GM12878 (cell line): ENCODE measurements at regions not wholly inside any gene's neighbourhood (a gene's known extent, or its start where the extent isn't known, plus 50 kb on each side); places are given as distances from the start of the nearest gene placed in this dataset.

Experiments used
- ATAC-seq: fragments of 200-7000 bp; cut with Tn5 transposase; 3 replicates; pipeline ENCODE4 v1.9.1; 2020; ENCODE audit warnings: mild to moderate bottlenecking, moderate library complexity
- BruUV-seq: library from RNA; stranded (reverse); fragments of 400-500 nt; replicated peaks from 2 replicates; lab custom pipeline; 2021; lab: Mats Ljungman, UMichigan
- CTCF ChIA-PET: fragments of 300-600 bp; sonication (Branson Sonifier 250); formaldehyde crosslinking; extraction: SDS; loops from one replicate; lab custom pipeline; 2021; ENCODE audit warnings: inconsistent platforms; lab: Yijun Ruan, JAX
- POLR2A ChIA-PET: fragments of 350-600 bp; formaldehyde crosslinking; extraction: SDS; loops from one replicate; lab custom pipeline; 2021; ENCODE audit warnings: inconsistent platforms; lab: Charles Lee
- RAD21 ChIA-PET: fragments of 300-600 bp; sonication (Branson Sonifier 250); formaldehyde crosslinking; loops from one replicate; lab custom pipeline; 2023; ENCODE audit warnings: antibody characterized with exemption; ENCODE audit not compliant: unreplicated experiment; lab: Charles Lee
- SMC1A ChIA-PET: fragments of 300-600 bp; sonication (Branson Sonifier 250); formaldehyde crosslinking; loops from one replicate; lab custom pipeline; 2023; ENCODE audit not compliant: unreplicated experiment, uncharacterized antibody; lab: Charles Lee
- DNase-seq: peaks from one replicate; pipeline ENCODE4 v3.0.0-alpha.2; 2011; ENCODE audit warnings: low read depth, low spot score
- FAIRE-seq: peaks from 3 replicates; lab custom pipeline; 2011; peaks lifted over from hg19 to GRCh38; lab: Jason Lieb, UNC
- H2AFZ ChIP-seq: 2 replicates; pipeline ENCODE4 v1.6.0; 2011; ENCODE audit warnings: low read depth, low read length, control low read depth; ENCODE audit not compliant: control insufficient read depth
- H3K27ac ChIP-seq: 2 replicates; pipeline ENCODE4 v1.5.1; 2011; ENCODE audit warnings: control low read depth; ENCODE audit not compliant: control insufficient read depth, insufficient read depth
- H3K27me3 ChIP-seq, 2 experiments: replicated peaks in 1 of 2; 2 replicates each; pipeline versions ENCODE4 v1.6.0 to v1.6.1; 2011; ENCODE audit warnings: low read length in 1 of 2; ENCODE audit not compliant: control insufficient read depth in 2 of 2, insufficient read depth in 2 of 2
- H3K36me3 ChIP-seq, 2 experiments: 2 replicates each; pipeline ENCODE4 v1.5.1; 2011; ENCODE audit warnings: low read length in 1 of 2; ENCODE audit not compliant: control insufficient read depth in 2 of 2, insufficient read depth in 2 of 2
- H3K4me1 ChIP-seq: 2 replicates; pipeline ENCODE4 v1.6.1; 2011; ENCODE audit warnings: mild to moderate bottlenecking, low read length, moderate library complexity, mixed read lengths; ENCODE audit not compliant: control insufficient read depth, insufficient read depth
- H3K4me2 ChIP-seq: 2 replicates; pipeline ENCODE4 v1.6.0; 2011; ENCODE audit warnings: control low read depth; ENCODE audit not compliant: control insufficient read depth, insufficient read depth
- H3K4me3 ChIP-seq: fragments of 200-600 bp; sonication (generic); 2 replicates; pipeline ENCODE4 v1.5.1; 2016
- H3K79me2 ChIP-seq: 2 replicates; pipeline ENCODE4 v1.6.0; 2011; ENCODE audit warnings: low read length; ENCODE audit not compliant: control insufficient read depth, insufficient read depth
- H3K9ac ChIP-seq: 2 replicates; pipeline ENCODE4 v1.8.0; 2011; ENCODE audit warnings: low read length, control low read depth, mixed read lengths; ENCODE audit not compliant: control insufficient read depth, insufficient read depth
- H3K9me3 ChIP-seq: replicated peaks from 3 replicates; pipeline ENCODE4 v1.5.1; 2011; ENCODE audit warnings: mild to moderate bottlenecking, low read length; ENCODE audit not compliant: control insufficient read depth, insufficient read depth
- H4K20me1 ChIP-seq: 2 replicates; pipeline ENCODE4 v1.6.0; 2011; ENCODE audit not compliant: control insufficient read depth, insufficient read depth
- BRCA1 ChIP-seq: IDR thresholded peaks from 2 replicates; pipeline ENCODE4 v1.6.1; 2011; ENCODE audit warnings: low read depth, low read length, improper control_type of control experiment
- CREB1 ChIP-seq: IDR thresholded peaks from 2 replicates; pipeline ENCODE4 v1.6.1; 2012; ENCODE audit warnings: low read depth, mild to moderate bottlenecking, inconsistent platforms
- E2F8 ChIP-seq: fragments of 450-650 bp; IDR thresholded peaks from 2 replicates; pipeline ENCODE4 v1.6.1; 2018; ENCODE audit warnings: mild to moderate bottlenecking, low read depth, moderate library complexity; ENCODE audit not compliant: partially characterized antibody
- MYC ChIP-seq: IDR thresholded peaks from 2 replicates; pipeline ENCODE4 v1.6.1; 2011; ENCODE audit warnings: mild to moderate bottlenecking, low read length, moderate library complexity, inconsistent platforms; ENCODE audit not compliant: insufficient read depth, insufficient replicate concordance, insufficient read length, severe bottlenecking
- NR2C2 ChIP-seq: IDR thresholded peaks from 2 replicates; pipeline ENCODE4 v1.6.1; 2011; ENCODE audit warnings: borderline replicate concordance, low read depth; ENCODE audit not compliant: control insufficient read depth, insufficient read length
- SP1 ChIP-seq: IDR thresholded peaks from one replicate; pipeline ENCODE4 v1.6.1; 2011; ENCODE audit warnings: low read depth, low read length
- WRNIP1 ChIP-seq: IDR thresholded peaks from 2 replicates; pipeline ENCODE4 v1.6.1; 2011; ENCODE audit warnings: low read depth, low read length, improper control_type of control experiment, borderline replicate concordance
- WGBS: methylation state at CpG from one replicate; pipeline ENCODE4 v1.1.6; 2016; ENCODE audit warnings: low lambda C conversion rate; ENCODE audit not compliant: insufficient replicate concordance, insufficient coverage; ENCODE audit errors: missing lambda C conversion rate; 5-methylcytosine and 5-hydroxymethylcytosine counted together
- in situ Hi-C: fragments of 300-500 bp; cut with MboI; formaldehyde crosslinking; loops from 9 replicates; pipeline ENCODE4 v1.14.3; 2018; ENCODE audit warnings: mixed read lengths
- intact Hi-C: fragments of 100-400 bp; cut with micrococcal nuclease; formaldehyde crosslinking; loops from one replicate; pipeline ENCODE4 v1.14.2; 2022; ENCODE audit not compliant: unreplicated experiment
- TF ChIP-seq, protein P1 (sequence below): fragments of 450-650 bp; IDR thresholded peaks from 2 replicates; pipeline ENCODE4 v1.6.1; 2017; ENCODE audit warnings: mild to moderate bottlenecking, moderate library complexity
- TF ChIP-seq, protein P2 (sequence below): fragments of 450-650 bp; IDR thresholded peaks from 2 replicates; pipeline ENCODE4 v1.6.1; 2018; ENCODE audit warnings: borderline replicate concordance, mild to moderate bottlenecking; ENCODE audit not compliant: partially characterized antibody

- TF ChIP-seq, protein P1, sequence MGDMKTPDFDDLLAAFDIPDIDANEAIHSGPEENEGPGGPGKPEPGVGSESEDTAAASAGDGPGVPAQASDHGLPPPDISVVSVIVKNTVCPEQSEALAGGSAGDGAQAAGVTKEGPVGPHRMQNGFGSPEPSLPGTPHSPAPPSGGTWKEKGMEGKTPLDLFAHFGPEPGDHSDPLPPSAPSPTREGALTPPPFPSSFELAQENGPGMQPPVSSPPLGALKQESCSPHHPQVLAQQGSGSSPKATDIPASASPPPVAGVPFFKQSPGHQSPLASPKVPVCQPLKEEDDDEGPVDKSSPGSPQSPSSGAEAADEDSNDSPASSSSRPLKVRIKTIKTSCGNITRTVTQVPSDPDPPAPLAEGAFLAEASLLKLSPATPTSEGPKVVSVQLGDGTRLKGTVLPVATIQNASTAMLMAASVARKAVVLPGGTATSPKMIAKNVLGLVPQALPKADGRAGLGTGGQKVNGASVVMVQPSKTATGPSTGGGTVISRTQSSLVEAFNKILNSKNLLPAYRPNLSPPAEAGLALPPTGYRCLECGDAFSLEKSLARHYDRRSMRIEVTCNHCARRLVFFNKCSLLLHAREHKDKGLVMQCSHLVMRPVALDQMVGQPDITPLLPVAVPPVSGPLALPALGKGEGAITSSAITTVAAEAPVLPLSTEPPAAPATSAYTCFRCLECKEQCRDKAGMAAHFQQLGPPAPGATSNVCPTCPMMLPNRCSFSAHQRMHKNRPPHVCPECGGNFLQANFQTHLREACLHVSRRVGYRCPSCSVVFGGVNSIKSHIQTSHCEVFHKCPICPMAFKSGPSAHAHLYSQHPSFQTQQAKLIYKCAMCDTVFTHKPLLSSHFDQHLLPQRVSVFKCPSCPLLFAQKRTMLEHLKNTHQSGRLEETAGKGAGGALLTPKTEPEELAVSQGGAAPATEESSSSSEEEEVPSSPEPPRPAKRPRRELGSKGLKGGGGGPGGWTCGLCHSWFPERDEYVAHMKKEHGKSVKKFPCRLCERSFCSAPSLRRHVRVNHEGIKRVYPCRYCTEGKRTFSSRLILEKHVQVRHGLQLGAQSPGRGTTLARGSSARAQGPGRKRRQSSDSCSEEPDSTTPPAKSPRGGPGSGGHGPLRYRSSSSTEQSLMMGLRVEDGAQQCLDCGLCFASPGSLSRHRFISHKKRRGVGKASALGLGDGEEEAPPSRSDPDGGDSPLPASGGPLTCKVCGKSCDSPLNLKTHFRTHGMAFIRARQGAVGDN = no peak
Measured at GRCh38 chr6:170026751-170027646, 263.9 kb downstream of the DLL1 start (continued).

DNA sequence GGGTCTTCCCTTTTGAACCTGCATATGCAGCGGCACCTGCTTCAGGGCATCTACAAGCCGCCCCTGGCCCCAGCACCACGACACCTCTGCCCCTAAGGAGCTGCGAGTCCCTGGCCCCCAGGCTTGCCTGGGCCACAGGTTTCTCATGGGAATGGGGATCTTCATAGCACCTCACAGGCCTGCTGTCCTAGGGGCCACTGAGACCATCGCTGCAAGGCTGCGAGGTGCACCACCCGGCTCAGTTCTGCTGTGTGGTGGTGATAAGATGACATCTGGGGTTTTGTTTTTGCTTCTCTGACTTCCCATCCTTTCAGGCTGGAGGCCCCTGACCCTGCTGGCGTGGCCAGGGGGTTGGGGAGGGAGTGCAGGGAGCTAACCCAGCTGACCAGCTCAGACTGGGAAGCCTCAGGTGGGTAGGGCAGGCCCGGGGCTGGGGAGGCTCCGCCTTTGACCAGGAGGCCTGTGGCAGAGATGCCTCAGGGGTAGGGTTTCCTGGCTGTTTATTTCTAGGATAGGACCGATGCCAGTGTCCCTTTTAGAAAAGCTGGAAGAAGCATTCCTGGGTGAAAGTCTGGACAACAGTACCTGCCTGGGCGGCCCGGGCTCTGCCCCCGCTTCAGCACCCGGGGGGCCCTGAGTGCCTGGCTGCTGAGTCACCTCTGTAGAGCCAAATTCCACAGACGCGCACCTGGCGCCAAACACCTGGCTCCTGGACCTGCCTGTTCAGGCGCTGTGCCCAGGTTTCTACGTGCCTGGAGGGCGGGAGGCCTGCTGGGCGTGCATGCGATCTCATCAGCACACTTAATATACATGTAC, 264.7 kb downstream of the DLL1 start:
- no peaks in the 10 kb centered on the region for H4K20me1 ChIP-seq
- H3K27ac ChIP-seq = no peak overlapping the region
- H3K4me1 ChIP-seq = no peaks in the 10 kb centered on the region
- SMC1A ChIA-PET = no interaction called here
- no peaks in the 10 kb centered on the region for H3K36me3 ChIP-seq
- H3K9me3 ChIP-seq = no peaks in the 10 kb centered on the region; the same call in 2 of the 3 replicates
- POLR2A ChIA-PET = no interaction called here
- CTCF ChIA-PET = no interaction called here
- in situ Hi-C loops (no loop called here), intact Hi-C loops (no loop called here)
- no peak for DNase-seq
- no peak overlapping the region for H2AFZ ChIP-seq
- no peak for ATAC-seq
- no TSS peak for BruUV-seq
- no peak overlapping the region for H3K4me2 ChIP-seq
- FAIRE-seq = no peak
- no peak overlapping the region for H3K9ac ChIP-seq
- no peak overlapping the region for H3K4me3 ChIP-seq
- WGBS = 43% methylated on average over 23 of the region's 23 CpGs
- no peaks in the 10 kb centered on the region for H3K79me2 ChIP-seq
- RAD21 ChIA-PET = no interaction called here
- H3K27me3 ChIP-seq = no peaks in the 10 kb centered on the region
- TF ChIP-seq NR2C2 = no peak
- no peak for TF ChIP-seq E2F8
- TF ChIP-seq CREB1 = no peak
- no peak for TF ChIP-seq SP1
- TF ChIP-seq BRCA1 = no peak
- TF ChIP-seq, protein P2, sequence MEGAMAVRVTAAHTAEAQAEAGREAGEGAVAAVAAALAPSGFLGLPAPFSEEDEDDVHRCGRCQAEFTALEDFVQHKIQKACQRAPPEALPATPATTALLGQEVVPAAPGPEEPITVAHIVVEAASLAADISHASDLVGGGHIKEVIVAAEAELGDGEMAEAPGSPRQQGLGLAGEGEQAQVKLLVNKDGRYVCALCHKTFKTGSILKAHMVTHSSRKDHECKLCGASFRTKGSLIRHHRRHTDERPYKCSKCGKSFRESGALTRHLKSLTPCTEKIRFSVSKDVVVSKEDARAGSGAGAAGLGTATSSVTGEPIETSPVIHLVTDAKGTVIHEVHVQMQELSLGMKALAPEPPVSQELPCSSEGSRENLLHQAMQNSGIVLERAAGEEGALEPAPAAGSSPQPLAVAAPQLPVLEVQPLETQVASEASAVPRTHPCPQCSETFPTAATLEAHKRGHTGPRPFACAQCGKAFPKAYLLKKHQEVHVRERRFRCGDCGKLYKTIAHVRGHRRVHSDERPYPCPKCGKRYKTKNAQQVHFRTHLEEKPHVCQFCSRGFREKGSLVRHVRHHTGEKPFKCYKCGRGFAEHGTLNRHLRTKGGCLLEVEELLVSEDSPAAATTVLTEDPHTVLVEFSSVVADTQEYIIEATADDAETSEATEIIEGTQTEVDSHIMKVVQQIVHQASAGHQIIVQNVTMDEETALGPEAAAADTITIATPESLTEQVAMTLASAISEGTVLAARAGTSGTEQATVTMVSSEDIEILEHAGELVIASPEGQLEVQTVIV = no peak
- TF ChIP-seq MYC = no peak
- TF ChIP-seq WRNIP1 = no peak
